ENCODE measurements at regions not wholly inside any gene's neighbourhood (a gene's known extent, or its start where the extent isn't known, plus 50 kb on each side); places are given as distances from the start of the nearest gene placed in this dataset.

DNA sequence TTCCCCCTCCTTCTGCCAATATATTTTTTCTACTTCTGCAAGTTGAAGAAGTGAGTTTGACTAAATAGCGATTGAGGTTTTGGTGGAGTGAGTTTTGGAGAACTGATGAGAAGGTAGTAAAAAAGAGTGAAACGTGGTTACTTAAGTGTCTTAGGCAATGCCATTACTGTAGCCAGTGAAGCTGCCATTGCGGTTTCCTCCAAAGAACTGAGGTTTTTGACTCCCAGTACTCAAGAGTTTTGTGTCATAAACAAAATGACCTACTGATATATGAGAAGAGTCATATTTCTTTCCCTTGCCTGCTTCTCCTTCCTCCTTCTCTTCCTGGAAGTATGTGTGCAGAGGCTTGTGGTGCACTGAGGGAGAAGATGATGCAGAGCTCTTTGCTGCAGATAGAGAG, 554.5 kb upstream of the MAP3K7 start:
- no peak for DNase-seq

DNA sequence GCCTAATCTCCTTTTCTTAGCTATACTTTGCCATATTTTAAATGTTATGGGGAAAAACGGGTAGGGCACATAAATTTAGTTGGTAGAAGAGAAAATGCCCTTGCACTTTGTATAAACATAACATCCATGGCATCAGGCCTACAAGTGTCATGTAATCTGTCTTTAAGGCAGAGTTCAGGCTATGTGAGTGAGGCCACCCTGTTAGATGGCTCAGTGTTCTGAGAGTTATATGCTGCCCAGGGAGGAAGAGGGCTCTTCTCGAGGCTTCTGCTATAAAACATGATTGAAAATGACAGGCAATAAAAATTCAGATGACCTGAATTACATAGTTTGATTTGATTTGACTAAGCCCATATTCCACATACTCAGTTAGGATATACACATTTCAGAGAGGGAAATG, 553.6 kb upstream of the MAP3K7 start:
- DNase-seq = no peak

DNA sequence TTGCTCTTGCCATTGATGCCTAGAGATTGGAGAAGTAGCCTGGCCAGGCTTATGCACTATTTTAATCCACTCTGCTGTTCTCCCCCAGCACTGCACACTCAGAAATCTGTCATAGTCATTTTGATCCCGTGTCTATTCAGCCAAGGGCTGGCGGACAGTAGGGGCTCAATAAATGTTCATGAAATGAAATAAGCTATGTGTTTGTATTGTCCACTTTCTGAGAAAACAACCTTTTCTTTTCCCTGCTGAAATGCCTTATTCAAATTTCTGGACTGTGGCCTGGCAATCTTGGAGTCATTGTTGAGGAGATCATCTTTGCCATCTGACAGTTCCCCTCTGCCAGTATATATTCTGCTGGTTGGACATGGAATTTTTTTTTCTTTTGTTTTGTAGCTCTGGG, 550.4 kb upstream of the MAP3K7 start:
- no peak for DNase-seq

DNA sequence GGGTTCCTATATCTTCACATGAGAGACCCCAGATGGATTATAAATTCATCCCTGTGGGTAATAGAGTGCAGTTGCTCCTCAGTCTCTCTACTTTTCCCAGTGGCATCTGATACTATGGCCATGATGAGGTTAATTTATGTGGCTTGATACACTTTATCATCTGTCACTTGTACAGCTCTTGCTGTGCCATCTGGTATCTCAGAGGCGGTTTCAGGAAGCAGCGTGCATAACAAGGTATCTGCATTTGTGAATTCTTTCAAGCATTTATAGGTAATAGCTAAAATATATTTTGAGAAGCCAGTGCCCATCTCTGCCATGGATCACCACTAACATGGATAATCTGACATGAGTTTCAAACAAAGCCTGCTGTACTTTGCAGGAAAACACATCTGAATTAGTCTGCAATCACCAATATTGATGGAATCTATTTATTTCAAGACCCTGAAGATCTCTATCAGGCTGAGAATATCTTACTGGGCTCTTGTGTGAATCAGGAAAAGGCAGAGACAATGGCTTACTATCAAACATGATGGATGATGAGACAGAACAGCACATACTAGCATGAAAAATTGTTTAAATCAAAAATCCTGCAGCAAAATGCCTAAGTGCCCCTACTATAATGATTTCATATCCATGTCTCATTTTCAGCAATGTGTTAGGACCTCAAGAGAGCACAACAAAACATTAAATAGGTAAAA, 548.7 kb upstream of the MAP3K7 start:
- no peak for DNase-seq

DNA sequence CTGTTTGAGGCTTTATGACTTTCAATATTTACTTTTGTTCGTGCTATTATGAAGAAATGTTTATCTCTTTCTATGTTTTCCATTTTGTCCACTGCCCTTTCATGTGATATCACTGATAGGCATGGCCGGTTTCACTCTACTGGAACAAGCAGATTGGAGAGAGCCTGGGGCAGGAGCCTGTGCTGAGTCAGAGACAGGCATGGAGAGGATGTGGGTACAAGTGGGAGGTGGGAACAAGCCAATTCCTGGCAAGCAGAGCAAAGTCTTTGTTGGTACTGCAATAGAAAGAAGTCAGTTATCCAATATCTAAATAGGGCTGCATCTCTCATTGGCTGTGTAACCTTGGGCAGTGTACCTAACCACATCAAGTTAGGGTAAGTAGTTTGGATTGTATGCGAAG, 545.6 kb upstream of the MAP3K7 start:
- DNase-seq = no peak

DNA sequence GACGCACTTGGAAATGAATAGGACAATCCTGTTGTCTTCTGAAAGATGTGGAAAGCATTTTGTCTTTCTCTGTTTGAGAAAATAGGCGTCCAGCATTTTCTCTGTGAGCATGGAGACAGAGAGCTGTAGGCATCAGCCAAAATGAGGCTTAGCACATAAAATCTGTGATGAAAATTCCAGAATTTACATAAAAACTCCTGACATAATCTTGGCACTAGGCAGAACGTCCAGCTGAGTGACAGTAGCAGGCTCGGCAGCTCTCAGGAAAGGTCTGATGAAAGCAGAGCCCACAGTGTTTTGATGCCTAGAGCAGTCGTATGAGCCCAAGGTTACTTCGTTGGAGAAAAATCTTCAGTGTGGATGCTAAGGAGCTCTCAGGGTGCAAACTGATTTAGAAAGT, 543.3 kb upstream of the MAP3K7 start:
- no peak for DNase-seq

DNA sequence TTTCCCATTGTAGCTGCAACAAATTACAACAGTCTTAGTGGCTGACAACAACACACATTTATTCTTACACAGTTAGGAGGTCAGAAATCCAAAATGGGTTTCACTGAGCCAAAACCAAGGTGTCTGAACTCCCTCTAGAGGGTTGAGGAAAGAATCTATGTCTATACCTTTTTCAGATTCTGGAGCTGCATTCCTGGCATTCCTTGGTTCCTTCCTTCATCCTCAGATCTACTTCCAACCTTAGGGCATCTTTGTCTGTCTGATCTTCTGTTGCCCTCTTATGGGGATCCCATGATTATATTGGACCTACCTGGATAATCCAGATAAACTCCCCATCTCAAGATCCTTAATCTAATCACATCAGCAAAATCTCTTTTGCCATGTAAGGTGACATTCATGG, 540.9 kb upstream of the MAP3K7 start:
- DNase-seq = no peak

DNA sequence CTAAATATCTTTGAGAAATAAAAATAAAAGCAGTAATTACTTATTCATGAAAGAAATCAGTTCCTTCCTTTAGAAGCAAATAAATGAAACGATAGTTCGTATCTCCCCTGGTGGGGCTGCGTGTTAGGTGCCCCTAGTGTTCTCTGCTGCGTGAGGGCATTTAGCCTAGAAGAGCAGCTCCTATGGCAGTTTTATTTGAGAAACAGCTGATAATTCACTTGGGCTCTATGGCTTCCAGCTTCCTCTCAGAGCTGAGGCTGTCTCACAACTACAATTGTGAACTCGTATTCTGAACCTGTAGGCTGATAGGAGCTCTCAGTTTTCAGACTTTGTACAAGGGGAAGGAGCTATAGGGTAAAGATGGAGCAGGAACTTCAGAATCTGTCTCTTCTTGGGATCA, 540.0 kb upstream of the MAP3K7 start:
- no peak for DNase-seq

DNA sequence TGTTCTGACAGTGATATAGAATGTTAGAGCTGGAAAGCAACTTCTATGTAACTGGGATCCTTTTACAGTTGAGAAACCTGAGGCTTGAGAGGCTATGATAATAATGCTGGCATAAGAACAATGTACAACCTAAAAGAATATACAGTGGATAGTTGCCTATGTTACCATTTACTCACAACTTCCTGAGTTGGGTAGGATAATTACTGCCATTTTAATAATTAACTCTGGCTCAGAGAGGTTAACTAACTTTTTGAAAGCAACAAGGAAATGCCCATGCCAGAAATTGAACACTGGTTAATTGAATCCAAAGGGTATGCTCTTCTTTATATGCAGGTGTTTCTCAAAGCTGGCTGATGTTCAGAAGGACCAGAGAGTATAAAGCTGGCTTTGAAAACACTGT, 530.7 kb upstream of the MAP3K7 start:
- DNase-seq = no peak

DNA sequence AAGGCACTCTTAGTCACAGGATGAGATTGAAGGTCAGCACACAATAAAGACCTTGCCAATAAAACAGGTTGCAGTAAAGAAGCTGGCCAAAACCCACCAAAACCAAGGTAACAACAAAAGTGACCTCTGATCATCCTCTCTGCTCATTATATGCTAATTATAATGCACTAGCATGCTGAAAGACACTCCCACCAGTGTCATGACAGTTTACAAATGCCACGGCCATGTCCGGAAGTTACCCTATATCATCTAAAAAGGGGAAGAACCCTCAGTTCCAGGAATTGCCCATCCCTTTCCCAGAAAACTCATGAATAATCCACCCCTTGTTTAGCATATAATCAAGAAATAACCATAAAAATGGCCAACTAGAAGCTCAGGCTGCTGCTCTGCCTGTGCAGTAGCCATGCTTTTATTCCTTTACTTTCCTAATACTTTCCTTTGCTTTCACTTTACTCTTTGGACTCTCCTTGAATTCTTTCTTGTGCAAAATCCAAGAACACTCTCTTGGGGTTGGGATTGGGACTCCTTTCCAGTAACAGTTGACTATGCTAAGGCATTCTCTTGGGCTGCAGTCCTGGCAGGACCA, 527.3 kb upstream of the MAP3K7 start:
- no peak for DNase-seq

DNA sequence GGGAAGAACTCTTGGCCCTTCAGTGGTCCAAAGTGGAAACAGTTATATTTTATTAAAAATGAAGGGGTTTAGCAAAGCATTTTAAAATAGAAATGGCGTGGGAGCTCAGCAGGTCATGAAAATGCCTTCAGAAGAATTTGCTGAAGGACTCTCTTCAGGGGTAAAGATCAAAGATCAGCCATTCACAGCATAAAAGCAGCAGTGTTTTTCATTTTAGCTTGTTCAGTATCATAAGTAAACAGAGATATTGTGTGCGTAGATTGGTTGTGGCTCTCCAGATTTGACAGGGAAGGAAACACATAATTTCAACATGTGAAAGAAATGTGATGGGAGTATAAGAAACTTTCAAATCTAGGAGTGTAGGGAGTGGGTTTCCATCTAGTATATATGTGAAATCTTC, 519.2 kb upstream of the MAP3K7 start:
- DNase-seq = no peak

DNA sequence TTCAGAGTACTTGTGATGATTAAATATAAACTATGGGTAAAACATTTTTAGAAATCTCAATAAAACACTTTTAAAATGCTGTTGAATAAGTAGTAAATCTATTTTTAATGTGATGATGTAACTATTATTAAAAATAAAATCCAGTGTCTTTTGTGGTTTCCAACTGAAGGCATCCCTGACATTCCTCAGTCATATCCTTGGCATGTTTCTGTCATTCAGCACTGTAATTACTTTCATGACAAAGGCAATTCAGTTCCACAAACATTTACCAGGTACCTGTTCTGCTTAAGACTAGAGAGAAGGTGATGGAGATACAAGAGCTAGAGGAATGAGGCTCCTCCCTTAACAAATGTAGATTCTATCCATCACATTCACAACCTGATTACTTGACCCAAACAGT, 518.7 kb upstream of the MAP3K7 start:
- no peak for DNase-seq

DNA sequence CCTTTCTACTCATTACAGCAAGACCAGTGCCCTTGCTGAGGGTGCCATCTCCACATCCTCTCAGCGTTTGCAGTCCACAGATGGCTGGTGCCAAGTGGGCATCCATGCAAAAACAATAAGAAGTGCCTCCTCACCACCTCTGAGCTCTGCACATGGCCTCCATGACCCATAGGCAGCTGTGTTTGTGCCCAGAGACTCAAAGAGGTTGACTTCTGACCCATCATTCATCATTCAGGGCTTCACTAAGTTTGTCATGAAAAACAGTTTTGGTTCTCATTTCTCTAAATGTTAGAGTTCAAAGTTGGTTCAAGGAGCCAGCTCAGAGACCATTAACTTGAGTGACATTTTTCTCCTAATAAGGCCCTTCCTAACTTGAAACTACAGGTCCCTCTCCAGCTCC, 512.6 kb upstream of the MAP3K7 start:
- no peak for DNase-seq

DNA sequence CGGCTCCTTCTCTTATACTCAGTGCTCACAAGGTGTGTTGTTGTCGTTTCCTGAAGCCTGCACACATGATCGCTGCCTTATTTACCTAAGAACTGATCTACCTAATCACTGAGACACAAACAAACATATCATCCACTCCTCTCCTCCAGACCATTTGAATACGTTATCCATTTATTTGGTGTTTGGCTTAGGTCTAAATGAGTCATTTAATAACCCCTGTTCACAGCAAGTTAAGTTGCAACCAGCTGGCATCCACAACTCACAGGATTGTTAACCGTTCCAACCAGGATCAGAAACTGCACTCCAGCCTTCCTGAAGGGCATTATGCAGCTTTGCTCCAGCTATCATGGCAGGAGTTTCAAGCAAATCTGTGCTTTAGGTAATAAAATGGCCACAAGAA, 511.1 kb upstream of the MAP3K7 start:
- no peak for DNase-seq

DNA sequence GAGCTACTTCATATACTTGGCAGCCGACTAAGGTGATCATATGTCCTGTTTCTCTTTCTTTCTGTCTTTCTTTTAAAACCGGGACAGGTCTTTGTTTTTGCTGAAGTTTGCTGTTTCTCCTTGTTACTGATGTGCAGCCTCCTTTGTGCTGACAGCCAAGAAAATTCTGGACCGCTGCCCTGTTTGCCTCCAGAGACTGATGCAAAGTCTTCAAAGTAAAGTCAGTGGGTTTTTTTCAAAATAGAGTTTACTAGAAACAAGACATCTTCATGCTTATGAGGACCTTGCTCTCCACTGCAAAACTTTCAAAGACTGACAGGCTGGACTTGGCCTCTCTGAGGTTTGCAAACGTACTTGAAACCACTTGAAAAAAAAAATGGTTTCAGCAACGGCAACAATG, 510.5 kb upstream of the MAP3K7 start:
- peak; percentile 27 for DNase-seq

DNA sequence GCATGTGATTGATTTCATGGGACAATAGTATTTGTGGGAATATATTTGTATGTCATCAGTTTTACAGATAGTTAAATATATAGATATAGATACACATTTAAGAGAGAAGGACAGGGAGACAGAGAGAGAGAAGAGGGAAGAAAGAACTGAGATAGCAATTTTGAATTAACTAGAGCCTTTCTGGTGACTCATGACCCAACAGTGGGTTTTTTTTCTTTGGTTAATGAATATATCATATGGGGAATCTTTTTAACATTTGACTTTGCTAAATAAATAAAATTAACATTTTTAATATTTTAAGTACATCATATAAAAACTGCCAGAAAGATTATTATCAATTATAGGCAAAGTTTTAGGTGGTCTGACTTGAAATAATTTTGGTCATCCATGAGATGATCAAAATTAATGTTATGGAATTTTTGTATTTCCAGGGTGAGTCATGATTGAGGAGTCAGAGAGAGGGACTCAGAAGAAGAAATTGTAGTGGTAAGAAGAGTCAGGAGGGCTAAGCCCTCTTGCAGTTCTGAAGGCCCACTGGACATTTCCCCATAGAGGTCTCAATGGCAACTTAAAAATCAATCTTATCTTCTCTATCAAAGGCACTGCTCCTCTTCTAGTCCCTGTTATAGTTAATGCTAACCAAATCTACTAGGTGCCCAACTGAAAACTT, 508.1 kb upstream of the MAP3K7 start:
- peak; percentile 9 for DNase-seq

DNA sequence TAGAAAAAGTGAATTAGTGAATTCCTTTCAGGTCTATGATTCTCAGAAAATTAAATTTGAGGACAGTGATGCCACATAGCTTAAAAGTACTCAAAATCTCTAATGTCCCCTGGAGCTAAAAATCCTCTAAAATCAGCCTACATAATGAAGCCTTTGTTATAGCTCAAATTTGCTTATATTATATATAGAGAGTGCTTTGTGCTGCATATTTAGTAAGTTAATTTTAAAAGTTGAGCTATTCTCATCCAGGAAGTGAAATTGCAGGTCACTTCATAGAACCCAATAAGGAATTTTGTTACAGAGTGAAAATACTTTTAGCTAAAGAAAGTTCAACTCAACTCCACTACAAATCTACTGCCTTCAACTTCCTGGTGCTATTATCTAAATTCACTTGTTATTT, 507.5 kb upstream of the MAP3K7 start:
- DNase-seq = no peak

DNA sequence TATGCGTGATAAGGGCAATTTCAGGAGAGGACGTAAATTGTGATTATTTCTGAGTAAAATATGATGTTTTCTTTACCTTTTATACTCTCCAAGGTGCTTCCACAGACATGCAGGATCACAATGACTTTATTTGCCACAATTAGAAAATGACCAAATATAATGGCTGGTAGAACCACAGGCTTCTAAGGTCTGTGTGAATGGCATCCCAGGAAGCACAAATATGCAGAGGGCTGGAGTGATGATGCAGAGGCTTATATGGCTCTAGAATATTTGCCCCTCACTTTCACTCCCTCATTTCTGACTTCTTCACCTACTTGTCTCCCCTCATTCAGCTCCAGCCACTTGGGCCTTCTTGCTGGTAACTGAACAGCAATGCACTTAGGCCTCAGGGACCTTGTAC, 502.1 kb upstream of the MAP3K7 start:
- DNase-seq = no peak

DNA sequence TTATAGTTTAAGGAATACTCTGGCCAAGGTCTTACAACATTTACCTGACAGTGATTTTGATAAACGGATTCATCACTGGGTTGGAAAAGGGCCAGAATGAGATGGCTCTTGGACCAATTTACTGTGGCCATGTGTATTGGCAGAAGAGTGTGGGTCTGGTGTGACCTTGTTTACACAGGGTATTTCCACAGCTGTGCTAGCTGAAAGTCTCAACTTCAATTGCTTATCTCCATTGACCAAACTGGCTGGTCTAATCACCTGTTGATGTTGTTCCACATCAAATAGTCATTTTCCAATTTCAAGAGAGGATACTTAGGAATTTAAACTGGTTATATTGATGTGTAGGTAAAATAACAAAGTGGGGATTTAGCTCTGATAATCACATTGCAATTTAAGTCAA, 501.6 kb upstream of the MAP3K7 start:
- DNase-seq = no peak

DNA sequence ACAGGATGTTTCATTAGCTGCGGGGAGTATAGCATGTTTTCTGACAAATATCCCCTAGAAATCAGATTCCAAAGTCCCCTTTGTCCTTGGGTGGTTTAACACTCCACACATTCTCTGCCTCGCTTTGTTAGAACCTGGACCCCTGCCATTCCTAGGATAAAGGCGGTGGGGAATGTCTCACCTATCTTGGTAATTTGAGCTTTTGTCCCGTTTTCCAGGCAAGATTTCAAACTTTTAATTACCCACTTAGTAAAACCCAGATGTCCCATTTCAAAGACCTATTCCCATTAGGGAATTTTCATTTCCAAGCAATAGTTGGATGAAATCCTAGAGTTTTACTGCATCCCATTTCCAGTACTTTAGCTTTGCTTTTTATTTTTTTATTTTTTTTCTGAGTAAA, 501.0 kb upstream of the MAP3K7 start:
- DNase-seq = no peak

DNA sequence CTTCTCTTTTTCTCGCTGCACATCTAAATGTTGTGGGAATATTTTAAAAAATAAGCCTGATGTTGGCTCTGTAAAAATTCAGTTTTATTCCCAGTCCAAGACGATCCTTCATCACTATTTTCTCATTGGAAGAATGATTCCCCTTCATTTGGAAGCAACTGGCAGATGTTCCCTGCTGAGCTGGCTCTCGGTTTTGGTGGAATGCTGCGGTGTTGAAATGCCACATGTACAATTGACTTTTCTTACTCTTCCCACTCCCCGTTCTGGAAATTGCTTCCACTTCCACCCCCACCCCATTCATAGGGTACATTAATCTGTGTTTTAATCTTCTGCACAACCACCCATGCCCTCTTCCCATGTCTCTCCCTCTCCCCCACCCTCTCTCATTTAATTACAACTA, 496.3 kb upstream of the MAP3K7 start:
- DNase-seq = peak; percentile 70

DNA sequence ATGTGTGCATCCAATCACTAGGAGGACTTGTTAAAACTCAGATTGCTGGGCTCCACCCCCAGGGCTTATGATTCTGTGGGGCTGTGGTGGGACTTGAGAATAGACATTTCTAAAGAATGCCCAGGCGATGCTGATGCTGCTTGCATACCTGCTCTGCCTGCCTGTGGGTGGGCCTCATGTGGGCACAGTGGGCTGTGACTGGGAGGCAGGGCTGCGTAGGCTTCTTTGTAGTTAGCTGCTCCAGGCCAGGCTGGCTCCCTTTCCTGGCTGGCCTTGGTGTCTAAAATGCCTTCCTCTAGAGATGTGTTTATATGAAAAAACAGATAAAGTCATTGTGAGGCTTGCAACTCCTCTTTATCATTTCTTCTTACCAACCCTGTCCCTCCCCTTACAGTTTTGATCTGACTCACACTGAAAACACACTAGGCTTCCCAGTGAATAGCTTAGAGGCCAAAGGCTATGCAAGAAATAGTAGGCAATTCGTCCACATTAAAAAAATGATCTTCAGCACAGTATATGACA, 495.5 kb upstream of the MAP3K7 start:
- DNase-seq = peak; percentile 64

DNA sequence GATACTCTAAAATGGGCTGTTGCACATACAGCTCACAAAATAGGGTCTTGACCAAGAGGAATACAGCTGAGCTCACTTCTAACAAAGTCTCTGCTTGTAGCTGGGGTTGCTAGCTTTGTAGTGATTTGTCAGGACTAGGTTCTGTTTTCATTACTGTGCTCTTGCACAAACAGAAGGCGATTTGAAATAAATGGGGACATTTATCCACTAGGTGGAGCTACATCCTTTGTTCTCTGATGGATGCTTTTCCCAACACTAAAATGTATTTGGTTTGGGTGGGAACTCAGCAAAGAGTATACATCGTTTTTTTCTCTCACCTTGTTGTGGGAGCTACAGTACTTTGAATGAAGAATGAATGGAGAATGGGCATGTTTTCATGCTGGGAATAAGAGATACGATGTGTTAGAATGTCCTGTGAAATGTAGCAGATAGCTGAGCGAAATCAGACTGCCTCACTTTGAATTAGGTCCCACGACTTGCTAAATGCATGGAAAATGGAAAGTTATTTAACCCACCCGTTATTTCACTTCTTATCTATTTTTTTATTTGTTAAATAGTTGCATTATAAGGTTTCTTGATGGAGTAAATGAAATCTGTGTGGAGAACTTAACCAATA, 494.7 kb upstream of the MAP3K7 start:
- DNase-seq = peak; percentile 63

DNA sequence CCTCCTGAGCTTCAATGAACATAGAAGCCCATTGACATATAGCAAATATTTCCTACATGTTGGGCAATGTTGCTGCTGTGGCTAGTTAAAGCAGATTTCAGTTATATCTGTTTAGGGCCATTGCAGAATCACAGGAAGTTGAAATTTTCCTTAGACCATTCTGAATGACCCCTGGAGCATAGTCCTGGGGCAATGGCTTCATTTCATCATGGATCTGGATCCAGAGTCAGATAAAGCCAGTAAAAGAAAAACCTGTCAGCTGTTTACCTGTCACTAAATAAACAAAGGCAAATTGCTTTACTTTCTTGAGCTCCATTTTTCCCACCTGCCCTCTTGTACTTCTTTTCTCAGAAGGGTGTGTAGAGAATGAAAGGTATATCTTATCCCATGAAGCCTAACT, 494.0 kb upstream of the MAP3K7 start:
- DNase-seq = no peak
